K562 (cell line): ENCODE measurements at regions not wholly inside any gene's neighbourhood (a gene's known extent, or its start where the extent isn't known, plus 50 kb on each side); places are given as distances from the start of the nearest gene placed in this dataset.
A peak's percentile ranks its signal among the peaks of the same experiment; 100 is the strongest.

Source experiments
- ATAC-seq: fragments of 200-7000 bp; cut with Tn5 transposase; 3 replicates; pipeline ENCODE4 v1.9.1; 2020; ENCODE audit warnings: moderate library complexity
- BruUV-seq: library from RNA; stranded (reverse); fragments of 400-500 nt; replicated peaks from 2 replicates; lab custom pipeline; 2021; lab: Mats Ljungman, UMichigan
- CTCF ChIA-PET: fragments of 300-600 bp; formaldehyde crosslinking; extraction: SDS; loops from one replicate; lab custom pipeline; 2021; ENCODE audit warnings: low intra/inter-chr PET ratio; lab: Yijun Ruan, JAX
- POLR2A ChIA-PET: fragments of 300-600, 350-650 bp; sonication (Branson Sonifier 250); formaldehyde crosslinking; extraction: SDS; loops from one replicate; lab custom pipeline; 2021; ENCODE audit warnings: antibody characterized with exemption, inconsistent platforms; lab: Yijun Ruan, JAX
- DNase-seq, 4 experiments: peaks; one replicate each; pipeline versions ENCODE4 v3.0.0 to v3.0.0-alpha.2; 2011 to 2018; ENCODE audit warnings: low spot score in 3 of 4, mixed read lengths in 3 of 4; ENCODE audit errors: extremely low read depth in 1 of 4
- FAIRE-seq: peaks from 2 replicates; lab custom pipeline; 2011; peaks lifted over from hg19 to GRCh38; lab: Jason Lieb, UNC
- H2AFZ ChIP-seq: 2 replicates; pipeline ENCODE4 v1.6.0; 2011; ENCODE audit warnings: low read depth, low read length, control low read depth, inconsistent platforms
- H3K27ac ChIP-seq: fragments of 200-600 bp; 3 replicates; pipeline ENCODE4 v1.8.0; 2011; ENCODE audit warnings: low read depth, mild to moderate bottlenecking, control low read depth, inconsistent platforms, low read length, moderate library complexity, mixed read lengths; ENCODE audit errors: extremely low read depth
- H3K27me3 ChIP-seq, 2 experiments: fragments of 300-600 bp in 1 of 2; 2 replicates in 1 of 2; 3 replicates in 1 of 2; pipeline versions ENCODE4 v1.6.0 to v1.8.0; 2011; ENCODE audit warnings: inconsistent platforms in 2 of 2, low read length in 2 of 2, mild to moderate bottlenecking in 1 of 2, mixed read lengths in 1 of 2, moderate library complexity in 1 of 2; ENCODE audit not compliant: control insufficient read depth in 2 of 2, insufficient read depth in 2 of 2
- H3K36me3 ChIP-seq: fragments of 300-600 bp; 3 replicates; pipeline ENCODE4 v1.8.0; 2011; ENCODE audit warnings: mild to moderate bottlenecking, low read length, inconsistent platforms; ENCODE audit not compliant: control insufficient read depth, insufficient read depth
- H3K4me1 ChIP-seq, 2 experiments: fragments of 200-600 bp in 1 of 2; replicated peaks in 1 of 2; 2 replicates in 1 of 2; 3 replicates in 1 of 2; pipeline versions ENCODE4 v1.5.1 to v1.8.0; 2011; ENCODE audit warnings: inconsistent platforms in 2 of 2, low read length in 2 of 2, mild to moderate bottlenecking in 1 of 2, mixed read lengths in 1 of 2, moderate library complexity in 1 of 2; ENCODE audit not compliant: control insufficient read depth in 2 of 2, insufficient read depth in 2 of 2
- H3K4me2 ChIP-seq: 2 replicates; pipeline ENCODE4 v1.6.1; 2011; ENCODE audit warnings: low read length, control low read depth, inconsistent platforms, mixed read lengths; ENCODE audit not compliant: insufficient read depth
- H3K4me3 ChIP-seq: fragments of 200-600 bp; sonication (generic), shearing (Covaris generic); 2 replicates; pipeline ENCODE4 v1.5.1; 2016; ENCODE audit warnings: control low read depth, inconsistent platforms
- H3K79me2 ChIP-seq: fragments of 200-600 bp; 3 replicates; pipeline ENCODE4 v1.8.0; 2011; ENCODE audit warnings: low read length, inconsistent platforms; ENCODE audit not compliant: control insufficient read depth, insufficient read depth
- H3K9ac ChIP-seq, 2 experiments: 2 replicates each; pipeline versions ENCODE4 v1.6.0 to v1.6.1; 2011; ENCODE audit warnings: low read depth in 2 of 2, low read length in 2 of 2, control low read depth in 1 of 2, inconsistent platforms in 1 of 2, mild to moderate bottlenecking in 1 of 2, mixed read lengths in 1 of 2; ENCODE audit not compliant: insufficient read depth in 1 of 2
- H3K9me1 ChIP-seq: one replicate; pipeline ENCODE4 v1.6.0; 2011; ENCODE audit warnings: inconsistent platforms, mild to moderate bottlenecking, low read length, moderate library complexity; ENCODE audit not compliant: control insufficient read depth, insufficient read depth
- H3K9me3 ChIP-seq: replicated peaks from 2 replicates; pipeline ENCODE4 v1.5.1; 2011; ENCODE audit warnings: low read depth, low read length, inconsistent platforms; ENCODE audit not compliant: control insufficient read depth, insufficient read depth
- H4K20me1 ChIP-seq: replicated peaks from 2 replicates; pipeline ENCODE4 v1.6.1; 2011; ENCODE audit warnings: low read length, inconsistent platforms, mixed read lengths; ENCODE audit not compliant: control insufficient read depth, insufficient read depth
- CEBPZ ChIP-seq: fragments of 150-350 bp; IDR thresholded peaks from 2 replicates; pipeline ENCODE4 v1.6.1; 2014; ENCODE audit warnings: low read depth, mild to moderate bottlenecking, low read length, borderline replicate concordance
- FOXM1 ChIP-seq, 2 experiments: fragments of 450-650 bp in 1 of 2; sonication (generic) in 1 of 2; formaldehyde crosslinking in 1 of 2; IDR thresholded peaks; 2 replicates each; pipeline versions ENCODE4 v1.6.1 to v1.9.0; 2017 to 2022; ENCODE audit warnings: low read depth in 2 of 2, mild to moderate bottlenecking in 2 of 2, missing genetic modification reagents in 1 of 2, moderate library complexity in 1 of 2
- GATAD2B ChIP-seq: fragments of 450-650 bp; IDR thresholded peaks from 2 replicates; pipeline ENCODE4 v1.6.1; 2017; ENCODE audit warnings: mild to moderate bottlenecking, borderline replicate concordance
- HIVEP1 ChIP-seq: fragments of 250-450 bp; sonication (Bioruptor Pico); IDR thresholded peaks from 2 replicates; pipeline ENCODE4 v1.4.0; 2020; ENCODE audit warnings: mild to moderate bottlenecking
- HNRNPL ChIP-seq: fragments of 200-400 bp; formaldehyde crosslinking; IDR thresholded peaks from 2 replicates; pipeline ENCODE4 v1.6.1; 2017; ENCODE audit warnings: low read depth, mild to moderate bottlenecking, low read length
- MTA1 ChIP-seq: fragments of 450-650 bp; IDR thresholded peaks from 2 replicates; pipeline ENCODE4 v1.6.1; 2017; ENCODE audit warnings: borderline replicate concordance
- NFE2L1 ChIP-seq: fragments of 450-650 bp; IDR thresholded peaks from 2 replicates; pipeline ENCODE4 v1.6.1; 2016; ENCODE audit warnings: missing genetic modification characterization, low read depth, mild to moderate bottlenecking, missing compliant biosample characterization, moderate library complexity, borderline replicate concordance
- NONO ChIP-seq, 2 experiments: fragments of 200-400 bp in 1 of 2; fragments of 450-650 bp in 1 of 2; formaldehyde crosslinking in 1 of 2; IDR thresholded peaks; 2 replicates each; pipeline ENCODE4 v1.6.1; 2017; ENCODE audit warnings: low read depth in 2 of 2, mild to moderate bottlenecking in 2 of 2, moderate library complexity in 2 of 2, low read length in 1 of 2
- ZC3H8 ChIP-seq: fragments of 450-650 bp; IDR thresholded peaks from 2 replicates; pipeline ENCODE4 v1.6.1; 2017
- ZFP36 ChIP-seq: fragments of 150-350 bp; IDR thresholded peaks from 2 replicates; pipeline ENCODE4 v1.6.1; 2018; ENCODE audit warnings: low read length, low read depth; ENCODE audit not compliant: partially characterized antibody
- WGBS: fragments of 100-300 bp; shearing (Covaris generic); methylation state at CpG from one replicate; pipeline ENCODE4 v1.1.6; 2016; ENCODE audit warnings: low coverage, mixed read lengths; ENCODE audit not compliant: insufficient coverage; ENCODE audit errors: missing lambda C conversion rate; 5-methylcytosine and 5-hydroxymethylcytosine counted together
- in situ Hi-C: fragments of 300-500 bp; cut with MboI; formaldehyde crosslinking; loops from 4 replicates; pipeline ENCODE4 v1.15.0; 2018; ENCODE audit warnings: inconsistent platforms, mixed read lengths
- intact Hi-C: fragments of 100-400 bp; cut with micrococcal nuclease; formaldehyde crosslinking; loops from 2 replicates; pipeline ENCODE4 v1.14.2; 2022
- TF ChIP-seq, protein P1 (sequence below): fragments of 250-450 bp; sonication (Bioruptor Pico); IDR thresholded peaks from 2 replicates; pipeline ENCODE4 v1.5.0; 2022; ENCODE audit warnings: mild to moderate bottlenecking
- TF ChIP-seq, protein P2 (sequence below), 2 experiments: fragments of 450-650 bp in 1 of 2; IDR thresholded peaks; 2 replicates each; pipeline ENCODE4 v1.6.1; 2011 to 2017; ENCODE audit warnings: low read depth in 2 of 2, antibody characterized with exemption in 1 of 2, borderline replicate concordance in 1 of 2, low read length in 1 of 2, mild to moderate bottlenecking in 1 of 2, mixed read lengths in 1 of 2; ENCODE audit not compliant: control insufficient read depth in 1 of 2

- no peaks in the 10 kb centered on the region for H3K79me2 ChIP-seq
- intact Hi-C loops = no loop called here
- no peak overlapping the region for H3K4me3 ChIP-seq
- 64% methylated on average over 13 of the region's 13 CpGs for WGBS
- DNase-seq (no peak), FAIRE-seq (no peak), ATAC-seq (no peak)
- BruUV-seq = no TSS peak
- no peak overlapping the region for H3K27ac ChIP-seq
- H3K36me3 ChIP-seq = no peaks in the 10 kb centered on the region
- H3K4me1 ChIP-seq = peaks cover 28 to 38% of the 10 kb centered on the region in 2 experiments
- ChIA-PET POLR2A (interaction anchor here (1.0 kb wide), 1 partner anchor 111 kb away, joined by 5 read pairs; no protein-coding TSS in a partner anchor), CTCF (no interaction called here)
- H4K20me1 ChIP-seq = no peaks in the 10 kb centered on the region
- in situ Hi-C loops = no loop called here
- no peaks in the 10 kb centered on the region; a peak in 1 of 5 replicates for H3K27me3 ChIP-seq
- 0 out of 4 replicates have a peak overlapping the region, but pooled peaks of 1 of the 2 experiments have one; percentile 27 for H3K9ac ChIP-seq
- H2AFZ ChIP-seq = no peak overlapping the region
- H3K4me2 ChIP-seq = no peak overlapping the region
- H3K9me3 ChIP-seq = no peaks in the 10 kb centered on the region
- H3K9me1 ChIP-seq = no peaks in the 10 kb centered on the region
- TF ChIP-seq NONO (IDR thresholded peaks at IDR 0.05; ENCODE audit: low read depth in 2 of 2, low read length in 1 of 2) (no peak), ZC3H8 (no peak), ZFP36 (no peak), GATAD2B (no peak), NFE2L1 (tag) (no peak), MTA1 (no peak), CEBPZ (no peak), FOXM1 (IDR thresholded peaks at IDR 0.05; ENCODE audit: low read depth) (no peak), FOXM1 (CRISPR knock-in tag; IDR thresholded peaks at IDR 0.05; ENCODE audit: low read depth) (no peak), HIVEP1 (CRISPR knock-in tag) (no peak), HNRNPL (no peak)
- TF ChIP-seq, protein P1, sequence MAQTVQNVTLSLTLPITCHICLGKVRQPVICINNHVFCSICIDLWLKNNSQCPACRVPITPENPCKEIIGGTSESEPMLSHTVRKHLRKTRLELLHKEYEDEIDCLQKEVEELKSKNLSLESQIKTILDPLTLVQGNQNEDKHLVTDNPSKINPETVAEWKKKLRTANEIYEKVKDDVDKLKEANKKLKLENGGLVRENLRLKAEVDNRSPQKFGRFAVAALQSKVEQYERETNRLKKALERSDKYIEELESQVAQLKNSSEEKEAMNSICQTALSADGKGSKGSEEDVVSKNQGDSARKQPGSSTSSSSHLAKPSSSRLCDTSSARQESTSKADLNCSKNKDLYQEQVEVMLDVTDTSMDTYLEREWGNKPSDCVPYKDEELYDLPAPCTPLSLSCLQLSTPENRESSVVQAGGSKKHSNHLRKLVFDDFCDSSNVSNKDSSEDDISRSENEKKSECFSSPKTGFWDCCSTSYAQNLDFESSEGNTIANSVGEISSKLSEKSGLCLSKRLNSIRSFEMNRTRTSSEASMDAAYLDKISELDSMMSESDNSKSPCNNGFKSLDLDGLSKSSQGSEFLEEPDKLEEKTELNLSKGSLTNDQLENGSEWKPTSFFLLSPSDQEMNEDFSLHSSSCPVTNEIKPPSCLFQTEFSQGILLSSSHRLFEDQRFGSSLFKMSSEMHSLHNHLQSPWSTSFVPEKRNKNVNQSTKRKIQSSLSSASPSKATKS (CRISPR knock-in tag) = no peak
- TF ChIP-seq, protein P2, sequence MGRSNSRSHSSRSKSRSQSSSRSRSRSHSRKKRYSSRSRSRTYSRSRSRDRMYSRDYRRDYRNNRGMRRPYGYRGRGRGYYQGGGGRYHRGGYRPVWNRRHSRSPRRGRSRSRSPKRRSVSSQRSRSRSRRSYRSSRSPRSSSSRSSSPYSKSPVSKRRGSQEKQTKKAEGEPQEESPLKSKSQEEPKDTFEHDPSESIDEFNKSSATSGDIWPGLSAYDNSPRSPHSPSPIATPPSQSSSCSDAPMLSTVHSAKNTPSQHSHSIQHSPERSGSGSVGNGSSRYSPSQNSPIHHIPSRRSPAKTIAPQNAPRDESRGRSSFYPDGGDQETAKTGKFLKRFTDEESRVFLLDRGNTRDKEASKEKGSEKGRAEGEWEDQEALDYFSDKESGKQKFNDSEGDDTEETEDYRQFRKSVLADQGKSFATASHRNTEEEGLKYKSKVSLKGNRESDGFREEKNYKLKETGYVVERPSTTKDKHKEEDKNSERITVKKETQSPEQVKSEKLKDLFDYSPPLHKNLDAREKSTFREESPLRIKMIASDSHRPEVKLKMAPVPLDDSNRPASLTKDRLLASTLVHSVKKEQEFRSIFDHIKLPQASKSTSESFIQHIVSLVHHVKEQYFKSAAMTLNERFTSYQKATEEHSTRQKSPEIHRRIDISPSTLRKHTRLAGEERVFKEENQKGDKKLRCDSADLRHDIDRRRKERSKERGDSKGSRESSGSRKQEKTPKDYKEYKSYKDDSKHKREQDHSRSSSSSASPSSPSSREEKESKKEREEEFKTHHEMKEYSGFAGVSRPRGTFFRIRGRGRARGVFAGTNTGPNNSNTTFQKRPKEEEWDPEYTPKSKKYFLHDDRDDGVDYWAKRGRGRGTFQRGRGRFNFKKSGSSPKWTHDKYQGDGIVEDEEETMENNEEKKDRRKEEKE (IDR thresholded peaks at IDR 0.05; ENCODE audit: borderline replicate concordance in 1 of 2, control insufficient read depth in 1 of 2, low read depth in 2 of 2, low read length in 1 of 2) = no peak
Measured at GRCh38 chr3:194249323-194250097, 101.6 kb downstream of the CPN2 start.
